Karpas-422 (cell line): ENCODE measurements at regions not wholly inside any gene's neighbourhood (a gene's known extent, or its start where the extent isn't known, plus 50 kb on each side); places are given as distances from the start of the nearest gene placed in this dataset.

Source experiments
- DNase-seq: peaks from one replicate; pipeline ENCODE4 v3.0.0-alpha.2; 2015
- H2AFZ ChIP-seq: fragments of 200-600 bp; sonication (generic); 2 replicates; pipeline ENCODE4 v1.6.1; 2014; ENCODE audit warnings: antibody characterized with exemption, low read length, mixed read lengths
- H3K27ac ChIP-seq: fragments of 200-600 bp; sonication (generic); 2 replicates; pipeline ENCODE4 v1.5.1; 2014; ENCODE audit warnings: mild to moderate bottlenecking, low read length, moderate library complexity
- H3K27me3 ChIP-seq: fragments of 200-600 bp; sonication (generic); 2 replicates; pipeline ENCODE4 v1.6.1; 2014; ENCODE audit warnings: low read length, mixed read lengths
- H3K36me3 ChIP-seq: fragments of 200-600 bp; sonication (generic); 2 replicates; pipeline ENCODE4 v1.6.1; 2014; ENCODE audit warnings: low read length, mixed read lengths; ENCODE audit not compliant: insufficient read depth
- H3K4me1 ChIP-seq: fragments of 200-600 bp; sonication (generic); 2 replicates; pipeline ENCODE4 v1.6.1; 2014; ENCODE audit warnings: mild to moderate bottlenecking, low read length, mixed read lengths
- H3K4me2 ChIP-seq: fragments of 200-600 bp; sonication (generic); 2 replicates; pipeline ENCODE4 v1.6.1; 2014; ENCODE audit warnings: low read length, low read depth, mild to moderate bottlenecking; ENCODE audit not compliant: poor library complexity, severe bottlenecking
- H3K4me3 ChIP-seq: fragments of 200-600 bp; sonication (generic); 2 replicates; pipeline ENCODE4 v1.5.1; 2014; ENCODE audit warnings: mild to moderate bottlenecking, antibody characterized with exemption, low read length, mixed read lengths
- H3K79me2 ChIP-seq: fragments of 200-600 bp; sonication (generic); 2 replicates; pipeline ENCODE4 v1.6.1; 2014; ENCODE audit warnings: mild to moderate bottlenecking, low read length, mixed read lengths
- H3K9ac ChIP-seq: fragments of 200-600 bp; sonication (generic); 2 replicates; pipeline ENCODE4 v1.6.0; 2014; ENCODE audit warnings: low read length
- H3K9me2 ChIP-seq: fragments of 200-600 bp; sonication (generic), shearing (Covaris generic); replicated peaks from 2 replicates; pipeline ENCODE4 v1.6.0; 2014; ENCODE audit warnings: mild to moderate bottlenecking, low read length, moderate library complexity; ENCODE audit not compliant: insufficient read depth
- H3K9me3 ChIP-seq: fragments of 300-700, 200-600 bp; sonication (generic); 2 replicates; pipeline ENCODE4 v1.6.1; 2014; ENCODE audit warnings: low read length, mixed read lengths
- H4K20me1 ChIP-seq: fragments of 200-600 bp; sonication (generic); 2 replicates; pipeline ENCODE4 v1.6.1; 2014; ENCODE audit warnings: mild to moderate bottlenecking, antibody characterized with exemption, low read length, low read depth; ENCODE audit not compliant: insufficient read depth

DNA sequence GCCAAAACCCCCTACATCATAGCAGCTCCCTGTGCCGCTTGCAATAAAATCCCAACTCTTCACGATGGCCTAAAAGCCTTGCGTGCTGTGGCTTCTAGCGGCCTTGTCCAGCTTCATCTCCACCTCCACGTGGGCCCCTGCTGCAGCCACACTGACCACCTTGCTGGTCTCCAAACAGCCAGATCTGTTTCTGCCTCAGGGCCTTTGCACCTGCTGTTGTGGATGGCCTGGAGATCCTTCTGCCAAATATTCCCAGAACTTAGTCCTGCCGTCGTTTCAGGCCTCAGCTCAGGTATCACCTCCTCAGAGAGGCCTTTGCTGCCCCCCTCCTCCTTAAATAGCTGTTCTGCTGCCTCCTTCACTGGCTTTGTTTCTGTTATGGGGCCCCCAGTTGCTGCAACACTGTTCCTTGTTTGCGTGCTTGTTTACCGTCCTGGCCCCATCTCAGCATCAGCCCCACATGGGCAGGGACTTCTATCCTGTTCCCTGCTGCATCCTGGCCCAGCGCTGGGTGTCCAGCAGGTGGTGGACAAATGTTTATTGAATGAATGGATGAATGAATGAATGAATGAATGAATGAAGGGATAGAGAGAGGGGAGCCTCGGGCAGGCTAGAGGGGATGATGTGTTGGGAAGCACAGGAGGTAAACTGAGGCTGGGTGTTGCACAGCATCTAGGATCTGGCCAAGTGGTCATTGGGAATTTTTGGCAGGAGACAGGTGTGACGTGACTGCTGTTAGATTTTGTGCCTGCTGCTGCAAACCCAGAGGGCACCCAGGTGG is 171.0 kb upstream of the GSE1 start:
- H3K4me2 ChIP-seq: no peak overlapping the region
- H4K20me1 ChIP-seq: no peaks in the 10 kb centered on the region; the same call in 1 of the 2 replicates
- no peak overlapping the region for H2AFZ ChIP-seq
- no peaks in the 10 kb centered on the region for H3K27me3 ChIP-seq
- no peaks in the 10 kb centered on the region for H3K9me3 ChIP-seq
- no peaks in the 10 kb centered on the region for H3K79me2 ChIP-seq
- no peak overlapping the region for H3K27ac ChIP-seq
- no peak overlapping the region for H3K4me3 ChIP-seq
- DNase-seq: no peak
- no peaks in the 10 kb centered on the region for H3K36me3 ChIP-seq
- peaks cover 4% of the 10 kb centered on the region for H3K4me1 ChIP-seq
- no peak overlapping the region for H3K9ac ChIP-seq
- H3K9me2 ChIP-seq: no peaks in the 10 kb centered on the region

DNA sequence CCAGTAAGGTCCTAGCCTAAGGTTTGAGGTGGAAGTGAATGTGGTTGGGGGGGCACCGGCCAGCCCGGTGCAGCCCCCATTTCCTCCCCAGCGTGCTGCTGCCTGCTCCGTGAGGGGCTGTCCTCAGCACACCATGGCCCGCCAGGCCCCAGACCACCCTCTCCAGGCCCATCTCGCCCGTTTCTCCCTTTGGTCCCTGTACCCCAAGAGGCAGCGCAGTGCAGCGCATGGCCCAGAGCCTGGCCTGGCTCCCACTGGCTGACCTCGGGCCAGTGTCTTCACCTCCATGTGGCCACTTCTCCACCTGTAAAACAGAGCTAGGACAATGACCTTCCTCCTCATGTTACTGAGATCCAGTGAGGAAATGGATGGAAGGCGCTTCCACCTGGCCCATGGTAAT is 170.0 kb upstream of the GSE1 start:
- Histone ChIP-seq H3K4me3 (no peak overlapping the region), H3K79me2 (no peaks in the 10 kb centered on the region), H3K36me3 (no peaks in the 10 kb centered on the region), H3K27me3 (no peaks in the 10 kb centered on the region), H3K9ac (no peak overlapping the region), H2AFZ (no peak overlapping the region), H4K20me1 (peaks cover 5% of the 10 kb centered on the region; the same call in 1 of the 2 replicates), H3K9me2 (no peaks in the 10 kb centered on the region), H3K27ac (no peak overlapping the region), H3K4me2 (no peak overlapping the region), H3K4me1 (peaks cover 4% of the 10 kb centered on the region), H3K9me3 (no peaks in the 10 kb centered on the region)
- no peak for DNase-seq

DNA sequence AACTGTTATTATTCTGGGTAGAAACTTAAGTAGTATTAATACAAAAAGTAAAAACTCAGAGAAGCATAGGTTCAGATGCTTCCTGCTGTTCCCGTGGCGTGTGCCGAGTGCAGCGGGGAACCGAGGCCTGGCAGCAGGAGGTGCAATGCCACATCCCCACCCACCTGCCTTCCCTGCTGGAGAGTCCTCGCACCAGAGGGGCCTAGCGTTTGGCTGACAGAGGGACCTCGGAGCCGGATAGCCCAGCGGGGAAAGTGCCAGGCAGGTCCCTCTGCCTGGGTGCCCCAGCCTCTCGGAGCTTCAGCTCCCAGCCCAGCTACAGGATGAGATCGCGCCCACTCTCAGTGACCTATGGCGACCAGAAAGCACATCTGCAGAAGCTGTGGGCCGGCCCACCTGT is 169.6 kb upstream of the GSE1 start:
- Histone ChIP-seq H2AFZ (no peak overlapping the region), H3K27ac (no peak overlapping the region), H3K9me2 (no peaks in the 10 kb centered on the region), H3K27me3 (no peaks in the 10 kb centered on the region), H3K4me3 (no peak overlapping the region), H3K36me3 (no peaks in the 10 kb centered on the region), H3K4me2 (no peak overlapping the region), H4K20me1 (peaks cover 5% of the 10 kb centered on the region; the same call in 1 of the 2 replicates), H3K79me2 (no peaks in the 10 kb centered on the region), H3K9ac (no peak overlapping the region), H3K4me1 (peaks cover 4% of the 10 kb centered on the region), H3K9me3 (no peaks in the 10 kb centered on the region)
- no peak for DNase-seq

DNA sequence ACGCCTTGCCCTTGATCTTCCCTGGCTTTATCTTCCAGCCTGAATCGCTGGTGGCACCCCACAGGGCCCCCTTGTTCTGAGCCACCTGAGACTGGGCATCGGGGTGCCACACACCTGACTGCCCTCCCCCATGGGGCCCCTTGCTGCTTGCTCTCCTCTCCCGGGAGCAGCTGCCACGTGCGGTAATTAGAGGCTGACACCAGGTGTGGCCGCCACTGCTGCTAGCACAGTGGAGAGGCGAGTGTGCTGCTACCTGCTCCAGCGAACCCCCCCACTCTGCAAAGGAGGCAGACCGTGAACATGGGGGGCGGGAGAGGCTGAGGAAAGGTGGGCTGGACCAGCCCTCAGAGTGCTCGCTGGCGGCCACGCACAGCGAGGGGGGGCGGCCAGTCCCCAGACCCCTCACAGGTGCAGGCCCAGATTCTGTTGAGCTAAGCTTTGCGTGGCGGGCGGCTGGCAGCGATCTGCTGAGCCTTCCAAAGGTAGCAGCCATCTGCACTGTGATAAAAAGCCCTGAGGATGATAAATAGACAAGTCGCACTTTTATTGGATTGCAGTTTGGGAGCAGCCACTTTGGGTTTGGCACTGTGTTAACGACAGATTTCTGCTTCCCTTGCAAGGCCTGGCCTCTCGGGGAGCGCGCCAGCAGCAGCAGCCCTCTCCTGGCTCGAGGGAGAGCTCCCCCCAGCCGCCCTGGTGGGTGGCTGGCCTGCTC is 167.9 kb upstream of the GSE1 start:
- Histone ChIP-seq H3K36me3 (no peaks in the 10 kb centered on the region), H3K4me1 (peaks cover 4% of the 10 kb centered on the region), H3K27me3 (no peaks in the 10 kb centered on the region), H3K9me2 (no peaks in the 10 kb centered on the region), H3K4me3 (no peak overlapping the region), H4K20me1 (peaks cover 5% of the 10 kb centered on the region; the same call in 1 of the 2 replicates), H3K4me2 (no peak overlapping the region), H3K79me2 (no peaks in the 10 kb centered on the region), H3K27ac (no peak overlapping the region), H3K9me3 (no peaks in the 10 kb centered on the region), H2AFZ (no peak overlapping the region), H3K9ac (no peak overlapping the region)
- DNase-seq: peak; percentile 49

DNA sequence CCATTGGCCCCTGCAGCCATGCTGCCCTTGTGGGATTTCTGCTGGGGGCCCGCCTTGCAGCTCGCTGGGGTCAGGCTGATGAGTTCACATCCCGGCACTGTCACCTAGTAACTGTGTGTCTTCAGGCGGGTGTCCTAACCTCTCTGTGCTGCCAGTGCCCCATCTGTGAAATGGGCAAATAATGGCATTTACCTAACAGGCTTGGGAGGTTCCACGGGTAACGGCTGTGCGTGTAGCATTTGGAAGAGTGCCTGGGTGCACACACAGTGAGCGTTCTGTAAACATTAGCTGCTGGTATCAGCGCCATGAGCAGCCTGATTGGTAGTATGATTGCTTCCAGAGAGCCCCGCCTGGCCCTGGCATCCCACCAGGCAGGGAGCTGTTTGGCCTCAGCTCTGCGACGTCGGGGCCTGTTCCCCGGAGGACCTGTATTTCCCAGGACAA is 167.3 kb upstream of the GSE1 start:
- Histone ChIP-seq H2AFZ (no peak overlapping the region), H3K27ac (no peak overlapping the region), H3K36me3 (no peaks in the 10 kb centered on the region), H3K9me3 (no peaks in the 10 kb centered on the region), H3K9ac (no peak overlapping the region), H3K79me2 (no peaks in the 10 kb centered on the region), H4K20me1 (peaks cover 5% of the 10 kb centered on the region; the same call in 1 of the 2 replicates), H3K4me1 (peaks cover 4% of the 10 kb centered on the region), H3K9me2 (no peaks in the 10 kb centered on the region), H3K27me3 (no peaks in the 10 kb centered on the region), H3K4me3 (no peak overlapping the region), H3K4me2 (no peak overlapping the region)
- no peak for DNase-seq

DNA sequence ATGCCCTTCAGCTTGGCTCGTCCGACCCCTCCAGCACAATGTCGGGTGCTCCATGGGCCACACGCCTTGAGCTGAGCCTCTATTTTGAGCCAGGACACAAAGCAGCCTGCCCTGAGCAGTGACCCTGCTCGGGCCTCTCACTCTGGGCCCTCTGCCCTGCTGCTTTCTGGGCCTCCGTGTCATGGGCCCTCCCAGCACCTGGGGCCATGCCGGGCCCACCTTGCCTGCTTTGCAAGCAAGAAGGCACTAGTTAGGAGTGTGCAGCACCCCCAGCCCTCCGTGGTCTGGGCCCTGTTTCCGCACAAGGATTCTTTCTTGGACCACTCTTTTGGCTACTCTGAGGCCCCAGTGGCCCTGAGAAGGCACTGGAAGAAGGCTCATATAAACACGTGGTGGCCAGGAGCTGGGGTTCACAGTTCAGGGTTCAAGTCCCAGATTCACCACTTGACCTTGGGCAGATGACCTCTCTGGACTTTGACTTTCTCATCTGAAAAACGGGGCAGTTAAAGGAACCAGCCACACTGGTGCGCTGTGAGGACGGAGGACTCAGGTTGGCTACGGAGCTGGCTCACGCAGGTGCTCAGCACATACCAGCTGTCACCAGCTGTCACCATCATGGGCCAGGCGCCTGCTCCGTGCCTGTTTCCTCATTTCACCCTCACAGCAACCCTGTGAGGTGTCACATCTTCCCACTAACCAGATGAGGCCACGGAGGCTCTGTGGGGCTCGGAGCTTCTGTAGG is 166.0 kb upstream of the GSE1 start:
- Histone ChIP-seq H3K4me2 (no peak overlapping the region), H3K9me3 (no peaks in the 10 kb centered on the region), H2AFZ (no peak overlapping the region), H4K20me1 (peaks cover 5% of the 10 kb centered on the region; the same call in 1 of the 2 replicates), H3K9ac (no peak overlapping the region), H3K27ac (no peak overlapping the region), H3K9me2 (no peaks in the 10 kb centered on the region), H3K4me3 (no peak overlapping the region), H3K36me3 (no peaks in the 10 kb centered on the region), H3K79me2 (no peaks in the 10 kb centered on the region), H3K27me3 (no peaks in the 10 kb centered on the region), H3K4me1 (peaks cover 4% of the 10 kb centered on the region)
- peak; percentile 69 for DNase-seq

DNA sequence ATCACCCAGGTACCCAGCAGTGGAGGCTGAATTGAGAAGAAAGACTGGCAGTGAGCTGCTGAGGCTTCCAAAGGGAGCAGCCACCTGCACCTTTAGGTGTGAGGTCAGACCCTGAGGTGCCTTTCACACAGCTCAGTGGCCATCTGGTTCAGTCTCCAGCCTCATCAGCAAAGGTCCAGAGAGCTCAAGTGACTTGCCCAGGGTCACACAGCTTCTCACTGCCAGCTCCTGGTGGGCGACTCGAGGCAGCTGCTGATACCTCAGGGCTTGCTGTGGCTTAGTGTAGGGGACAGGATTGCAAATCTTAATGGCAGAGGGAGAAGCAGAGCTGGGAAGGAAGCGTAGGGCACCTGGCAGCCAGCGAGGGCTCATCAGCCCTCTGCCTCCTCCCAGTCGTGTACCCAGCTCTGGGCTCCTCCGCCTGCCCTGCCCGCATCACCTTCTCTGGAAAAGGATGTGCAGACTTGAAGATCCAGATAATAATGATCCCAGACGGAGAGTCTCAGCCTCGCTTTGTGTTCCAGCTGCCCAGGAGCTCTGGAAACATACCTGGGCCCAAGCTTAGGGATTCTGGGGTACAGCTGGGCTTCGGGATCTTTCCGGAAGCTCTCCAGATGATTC is 165.3 kb upstream of the GSE1 start:
- DNase-seq: no peak
- no peak overlapping the region for H2AFZ ChIP-seq
- peaks cover 5% of the 10 kb centered on the region; the same call in 1 of the 2 replicates for H4K20me1 ChIP-seq
- H3K79me2 ChIP-seq: no peaks in the 10 kb centered on the region
- no peak overlapping the region for H3K4me3 ChIP-seq
- no peaks in the 10 kb centered on the region for H3K9me3 ChIP-seq
- no peak overlapping the region for H3K4me2 ChIP-seq
- H3K36me3 ChIP-seq: no peaks in the 10 kb centered on the region
- H3K27me3 ChIP-seq: no peaks in the 10 kb centered on the region
- no peak overlapping the region for H3K9ac ChIP-seq
- H3K4me1 ChIP-seq: peaks cover 4% of the 10 kb centered on the region
- no peak overlapping the region for H3K27ac ChIP-seq
- no peaks in the 10 kb centered on the region for H3K9me2 ChIP-seq
